Breast epithelium (tissue), 3 donors: ENCODE measurements at regions not wholly inside any gene's neighbourhood (a gene's known extent, or its start where the extent isn't known, plus 50 kb on each side); places are given as distances from the start of the nearest gene placed in this dataset.

Source experiments
- CTCF ChIP-seq, 3 donors: fragments of 450-650 bp; IDR thresholded peaks; one replicate each; pipeline ENCODE4 v1.5.1; 2016 to 2017; ENCODE audit warnings: antibody characterized with exemption in 3 of 3, mild to moderate bottlenecking in 3 of 3, moderate library complexity in 3 of 3
- POLR2A ChIP-seq: fragments of 450-650 bp; IDR thresholded peaks from one replicate; pipeline ENCODE4 v1.6.1; 2016; ENCODE audit warnings: antibody characterized with exemption, mild to moderate bottlenecking, moderate library complexity
- POLR2AphosphoS5 ChIP-seq, 3 donors: sonication (generic); formaldehyde crosslinking; IDR thresholded peaks; one replicate each; pipeline ENCODE4 v1.6.1; 2017; ENCODE audit warnings: antibody characterized with exemption in 3 of 3

- TF ChIP-seq CTCF (IDR thresholded peaks at IDR 0.05) = no peak
- no peak for TF ChIP-seq POLR2A
- TF ChIP-seq POLR2AphosphoS5 (IDR thresholded peaks at IDR 0.05) = no peak
These were observed 72.2 kb downstream of the SERINC2 start for GRCh38 chr1:31485166-31485565.
